ENCODE measurements at regions not wholly inside any gene's neighbourhood (a gene's known extent, or its start where the extent isn't known, plus 50 kb on each side); places are given as distances from the start of the nearest gene placed in this dataset.

DNA sequence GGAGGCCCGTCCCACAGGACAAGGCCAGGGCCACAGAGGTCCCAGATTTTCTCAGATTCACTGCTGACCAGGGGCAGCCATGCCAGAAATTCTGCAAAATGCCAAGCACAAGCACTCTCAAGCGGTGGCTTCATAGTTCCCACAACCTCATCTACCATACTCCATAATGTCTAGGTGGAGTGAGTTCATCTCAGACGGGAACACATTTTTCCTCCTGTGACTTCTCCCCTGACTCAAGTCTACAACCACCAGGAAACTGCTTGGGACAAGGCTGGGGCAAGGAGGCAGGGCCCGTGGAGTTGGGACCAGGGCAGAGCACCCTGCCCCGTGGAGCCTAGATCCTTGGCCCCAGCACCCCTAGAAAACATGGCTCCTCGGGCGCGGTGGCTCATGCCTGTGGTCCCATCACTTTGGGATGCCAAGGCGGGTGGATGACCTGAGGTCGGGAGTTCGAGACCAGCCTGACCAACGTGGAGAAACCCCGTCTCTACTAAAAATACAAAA, 150.7 kb upstream of the HAAO start:
- no peak overlapping the region for H3K4me3 ChIP-seq (ENCODE audit: low read depth, low read length)
- no peak for DNase-seq (ENCODE audit: low read depth)
- TF ChIP-seq MYC (IDR thresholded peaks at IDR 0.05; ENCODE audit: low read depth, low read length): no peak
- TF ChIP-seq POLR2A (IDR thresholded peaks at IDR 0.05; ENCODE audit: extremely low read depth, insufficient read length): no peak
- TF ChIP-seq, protein P1, sequence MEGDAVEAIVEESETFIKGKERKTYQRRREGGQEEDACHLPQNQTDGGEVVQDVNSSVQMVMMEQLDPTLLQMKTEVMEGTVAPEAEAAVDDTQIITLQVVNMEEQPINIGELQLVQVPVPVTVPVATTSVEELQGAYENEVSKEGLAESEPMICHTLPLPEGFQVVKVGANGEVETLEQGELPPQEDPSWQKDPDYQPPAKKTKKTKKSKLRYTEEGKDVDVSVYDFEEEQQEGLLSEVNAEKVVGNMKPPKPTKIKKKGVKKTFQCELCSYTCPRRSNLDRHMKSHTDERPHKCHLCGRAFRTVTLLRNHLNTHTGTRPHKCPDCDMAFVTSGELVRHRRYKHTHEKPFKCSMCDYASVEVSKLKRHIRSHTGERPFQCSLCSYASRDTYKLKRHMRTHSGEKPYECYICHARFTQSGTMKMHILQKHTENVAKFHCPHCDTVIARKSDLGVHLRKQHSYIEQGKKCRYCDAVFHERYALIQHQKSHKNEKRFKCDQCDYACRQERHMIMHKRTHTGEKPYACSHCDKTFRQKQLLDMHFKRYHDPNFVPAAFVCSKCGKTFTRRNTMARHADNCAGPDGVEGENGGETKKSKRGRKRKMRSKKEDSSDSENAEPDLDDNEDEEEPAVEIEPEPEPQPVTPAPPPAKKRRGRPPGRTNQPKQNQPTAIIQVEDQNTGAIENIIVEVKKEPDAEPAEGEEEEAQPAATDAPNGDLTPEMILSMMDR (IDR thresholded peaks at IDR 0.05; ENCODE audit: low read depth, low read length): no peak
- TF ChIP-seq, protein P2, sequence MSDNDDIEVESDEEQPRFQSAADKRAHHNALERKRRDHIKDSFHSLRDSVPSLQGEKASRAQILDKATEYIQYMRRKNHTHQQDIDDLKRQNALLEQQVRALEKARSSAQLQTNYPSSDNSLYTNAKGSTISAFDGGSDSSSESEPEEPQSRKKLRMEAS (IDR thresholded peaks at IDR 0.05; ENCODE audit: low read depth, low read length): no peak

DNA sequence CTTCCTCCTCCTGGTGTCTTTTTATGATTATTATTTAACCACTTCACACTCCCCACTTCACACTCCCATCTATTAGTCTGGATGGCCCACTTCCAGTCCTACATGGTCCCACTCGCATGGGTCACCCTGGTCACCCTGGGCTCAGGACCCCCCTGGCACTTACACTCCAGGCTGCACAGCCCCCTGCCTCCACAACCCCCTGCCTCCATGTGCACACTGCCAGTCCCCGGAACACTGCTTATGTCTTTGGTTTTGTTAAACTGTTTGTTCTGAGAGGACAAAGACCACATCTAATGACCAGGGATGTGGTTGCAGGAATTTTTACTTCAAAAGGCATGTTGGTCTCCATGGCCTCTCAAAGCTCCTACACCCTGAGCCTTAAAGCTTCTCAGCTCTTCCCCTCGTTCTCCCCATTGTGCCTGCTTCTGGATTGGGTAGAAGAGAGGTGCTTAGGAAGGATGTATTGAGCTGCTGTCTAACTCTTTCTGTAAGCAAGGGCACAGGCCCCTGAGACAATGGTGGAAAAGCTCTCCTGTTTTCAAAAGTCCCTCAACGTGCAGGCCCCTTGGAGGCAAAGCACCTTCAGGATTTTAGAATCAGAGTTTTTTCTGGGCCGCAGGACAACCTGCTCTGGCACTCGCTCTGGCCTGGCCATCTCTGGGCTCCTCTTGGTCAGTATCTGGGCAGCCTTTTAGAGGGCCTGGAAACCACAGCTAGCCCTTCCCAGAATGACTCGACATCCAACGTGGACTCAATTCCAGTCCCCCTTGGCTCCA, 150.0 kb upstream of the HAAO start:
- no peak for DNase-seq (ENCODE audit: low read depth)
- no peak for TF ChIP-seq MYC (IDR thresholded peaks at IDR 0.05; ENCODE audit: low read depth, low read length)
- TF ChIP-seq, protein P2 (IDR thresholded peaks at IDR 0.05; ENCODE audit: low read depth, low read length): no peak
- TF ChIP-seq POLR2A (IDR thresholded peaks at IDR 0.05; ENCODE audit: extremely low read depth, insufficient read length): no peak
- TF ChIP-seq, protein P1 (IDR thresholded peaks at IDR 0.05; ENCODE audit: low read depth, low read length): no peak
- no peak overlapping the region for H3K4me3 ChIP-seq (ENCODE audit: low read depth, low read length)

DNA sequence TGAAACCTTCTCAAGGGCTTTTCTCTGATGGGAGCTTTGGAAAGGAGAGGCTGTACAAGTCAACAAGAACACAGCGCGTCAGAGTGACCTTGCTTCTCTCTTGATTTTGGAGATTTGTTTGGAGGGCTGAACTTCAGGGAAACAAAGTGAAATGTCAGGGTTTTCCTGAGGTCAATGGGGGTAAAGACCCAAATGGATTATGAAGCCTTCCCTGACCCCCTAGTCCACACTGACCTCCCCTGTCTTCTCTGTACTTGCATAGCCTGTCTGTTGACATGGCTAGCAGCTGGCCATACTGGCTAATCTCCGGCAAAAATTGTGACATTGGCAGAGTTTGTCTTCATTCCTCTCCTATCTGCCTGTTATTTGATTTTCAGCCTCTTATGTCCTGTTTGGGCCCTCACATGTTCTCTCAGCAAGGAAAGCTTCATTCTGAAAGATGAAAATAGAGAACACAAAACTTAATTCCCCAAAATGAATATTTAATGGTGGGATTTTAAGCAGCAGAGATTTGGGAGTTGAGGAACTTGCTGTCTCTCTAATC, 149.3 kb upstream of the HAAO start:
- TF ChIP-seq, protein P2 (IDR thresholded peaks at IDR 0.05; ENCODE audit: low read depth, low read length): no peak
- TF ChIP-seq, protein P1 (IDR thresholded peaks at IDR 0.05; ENCODE audit: low read depth, low read length): no peak
- TF ChIP-seq MYC (IDR thresholded peaks at IDR 0.05; ENCODE audit: low read depth, low read length): no peak
- DNase-seq (ENCODE audit: low read depth): no peak

DNA sequence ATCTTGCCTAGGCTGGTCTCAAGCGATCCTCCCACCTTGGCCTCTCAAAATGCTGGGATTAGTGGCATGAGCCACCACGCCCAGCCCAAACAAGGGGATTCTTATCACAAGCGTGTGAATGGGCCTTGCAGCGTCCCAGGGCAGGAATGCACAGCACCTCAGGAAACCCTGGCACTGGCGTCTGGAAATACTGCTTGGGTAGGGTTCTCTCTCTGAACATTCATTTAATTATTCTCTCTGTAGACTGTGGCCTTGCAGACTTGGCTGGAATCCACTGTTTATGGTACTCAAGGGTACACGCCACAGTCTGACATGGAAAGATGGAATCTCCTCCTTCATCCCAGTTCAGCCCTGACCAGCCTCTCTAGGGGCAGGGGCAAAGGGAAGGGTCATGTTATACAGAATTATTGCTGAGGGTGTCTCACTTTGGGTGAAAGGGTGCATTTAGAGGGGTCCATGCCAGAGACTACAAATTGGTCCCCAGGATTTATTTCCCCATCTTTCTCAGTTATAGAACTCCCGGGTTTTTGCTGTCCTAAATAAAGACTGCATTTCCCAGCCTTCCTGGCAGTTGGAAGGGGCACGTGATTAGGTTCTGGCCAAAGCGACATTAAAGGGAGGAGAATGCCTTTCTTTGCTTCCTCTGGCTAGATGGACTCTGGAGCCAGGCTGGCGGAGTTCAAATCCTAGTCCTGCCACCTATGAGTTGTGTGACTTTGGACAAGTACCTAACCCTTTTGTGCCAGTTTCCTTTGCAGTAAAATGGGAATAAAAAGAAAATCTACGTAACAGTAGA, 147.2 kb upstream of the HAAO start:
- DNase-seq (ENCODE audit: low read depth): no peak
- H3K4me3 ChIP-seq (ENCODE audit: low read depth, low read length): no peak overlapping the region
- TF ChIP-seq, protein P1 (IDR thresholded peaks at IDR 0.05; ENCODE audit: low read depth, low read length): no peak
- TF ChIP-seq POLR2A (IDR thresholded peaks at IDR 0.05; ENCODE audit: extremely low read depth, insufficient read length) (no peak), MYC (IDR thresholded peaks at IDR 0.05; ENCODE audit: low read depth, low read length) (no peak)
- TF ChIP-seq, protein P2 (IDR thresholded peaks at IDR 0.05; ENCODE audit: low read depth, low read length): no peak

More for the DNA sequence above, 149.3 kb upstream of the HAAO start:
- no peak overlapping the region for H3K4me3 ChIP-seq (ENCODE audit: low read depth, low read length)

DNA sequence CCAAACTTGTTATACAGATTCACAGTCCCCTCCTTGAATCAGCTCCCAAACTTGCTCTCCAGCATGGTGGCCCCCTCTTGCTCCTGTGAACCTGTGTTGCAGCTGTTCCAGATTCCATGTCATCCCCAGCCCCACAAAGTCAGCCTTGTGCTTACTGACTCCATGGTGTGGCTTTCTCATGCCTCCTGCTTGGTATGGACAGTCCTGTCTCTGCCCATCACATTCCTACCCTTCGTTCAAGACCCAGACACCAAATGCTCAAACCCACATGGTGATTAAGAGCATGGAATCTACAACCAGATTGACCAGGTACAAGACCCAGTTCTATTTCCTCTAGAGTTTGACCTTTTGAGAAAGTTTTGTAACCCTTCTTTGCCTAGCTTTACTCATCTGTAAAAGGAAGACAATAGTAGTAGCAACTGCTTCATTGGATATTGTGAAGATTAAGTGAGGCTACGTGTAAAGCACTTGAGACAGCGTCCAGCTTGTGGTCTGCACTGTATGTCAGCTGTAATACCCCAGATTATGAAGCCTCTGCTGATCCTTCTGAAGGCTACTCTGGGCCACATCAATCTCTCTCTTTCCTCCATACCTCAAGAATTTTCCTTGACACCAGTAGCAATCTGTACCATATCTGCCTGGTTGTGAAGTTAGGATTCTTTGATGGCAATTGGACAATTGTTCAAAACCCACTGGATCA, 146.4 kb upstream of the HAAO start:
- no peak overlapping the region for H3K4me3 ChIP-seq (ENCODE audit: low read depth, low read length)
- TF ChIP-seq, protein P1 (IDR thresholded peaks at IDR 0.05; ENCODE audit: low read depth, low read length): no peak
- TF ChIP-seq, protein P2 (IDR thresholded peaks at IDR 0.05; ENCODE audit: low read depth, low read length): no peak
- TF ChIP-seq MYC (IDR thresholded peaks at IDR 0.05; ENCODE audit: low read depth, low read length) (no peak), POLR2A (IDR thresholded peaks at IDR 0.05; ENCODE audit: extremely low read depth, insufficient read length) (no peak)
- no peak for DNase-seq (ENCODE audit: low read depth)
